NCI-H524 (cell line): ENCODE measurements at regions not wholly inside any gene's neighbourhood (a gene's known extent, or its start where the extent isn't known, plus 50 kb on each side); places are given as distances from the start of the nearest gene placed in this dataset.

Experiments
- DNase-seq, 2 experiments: peaks; one replicate each; lab custom pipeline; 2025; lab: John Stamatoyannopoulos, UW

- DNase-seq = peak in 1 of 2 experiments; percentile 29
Observed at GRCh38 chr7:32347244-32347828, 142.8 kb downstream of the LSM5 start.

DNA sequence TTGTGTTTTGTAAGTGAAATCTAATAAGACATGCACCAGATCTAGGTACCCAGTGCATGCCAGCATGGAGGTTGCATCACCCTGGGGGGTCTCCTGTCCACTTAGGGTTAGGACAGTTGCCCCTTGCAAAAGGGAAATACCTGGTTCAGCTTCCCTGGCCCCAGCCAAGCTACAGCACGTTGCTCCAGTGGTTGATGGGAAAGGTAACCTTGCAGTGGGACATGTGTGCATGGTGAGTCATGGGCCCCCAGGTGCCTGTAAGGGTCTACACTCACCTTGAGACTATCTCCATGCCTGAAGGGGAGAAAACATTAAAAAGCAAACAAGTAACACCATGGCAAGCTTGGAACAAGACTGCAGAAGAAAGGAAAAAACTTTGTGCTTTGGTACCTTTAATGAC is 143.9 kb downstream of the LSM5 start:
- no peak for DNase-seq

DNA sequence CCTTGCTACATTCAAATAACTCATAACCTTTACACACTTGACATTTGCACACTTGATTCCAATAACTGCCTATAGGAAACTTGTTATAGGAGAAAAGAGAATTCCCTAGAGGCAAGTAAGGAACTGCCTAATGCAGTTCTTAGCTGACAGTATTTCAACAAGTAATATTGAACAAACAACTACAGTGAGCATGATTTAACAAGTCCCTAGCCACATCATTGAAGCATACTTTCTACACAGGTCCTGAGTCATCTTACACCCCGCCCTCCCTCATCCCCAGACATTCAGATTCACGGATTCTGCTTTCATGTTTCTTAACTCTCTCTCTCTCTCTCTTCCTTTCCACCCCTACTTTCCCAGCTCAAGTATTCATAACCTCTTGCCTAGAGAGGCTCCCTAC is 153.5 kb downstream of the LSM5 start:
- no peak for DNase-seq

DNA sequence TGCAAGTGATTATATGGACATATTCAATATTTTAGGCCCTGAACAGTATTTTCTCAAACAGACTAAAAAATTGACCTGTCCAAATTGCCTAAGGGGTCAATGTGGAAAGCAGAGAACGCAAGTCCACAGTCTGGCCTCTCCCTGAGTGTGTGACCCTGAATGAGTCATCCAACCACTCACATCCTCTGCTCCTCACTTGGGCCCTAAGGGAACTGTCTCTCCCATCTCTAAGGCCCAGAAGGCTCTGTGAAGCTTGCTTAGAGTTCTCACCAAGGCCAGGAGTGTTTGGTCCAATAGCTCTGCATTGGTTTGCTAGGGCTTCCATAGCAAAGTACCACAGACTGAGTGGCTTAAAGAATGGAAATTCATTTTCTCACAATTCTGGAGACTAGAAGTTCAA is 155.1 kb downstream of the LSM5 start:
- no peak for DNase-seq

GRCh38 chr7:32330602-32331001 is 159.6 kb downstream of the LSM5 start:
- DNase-seq = no peak

DNA sequence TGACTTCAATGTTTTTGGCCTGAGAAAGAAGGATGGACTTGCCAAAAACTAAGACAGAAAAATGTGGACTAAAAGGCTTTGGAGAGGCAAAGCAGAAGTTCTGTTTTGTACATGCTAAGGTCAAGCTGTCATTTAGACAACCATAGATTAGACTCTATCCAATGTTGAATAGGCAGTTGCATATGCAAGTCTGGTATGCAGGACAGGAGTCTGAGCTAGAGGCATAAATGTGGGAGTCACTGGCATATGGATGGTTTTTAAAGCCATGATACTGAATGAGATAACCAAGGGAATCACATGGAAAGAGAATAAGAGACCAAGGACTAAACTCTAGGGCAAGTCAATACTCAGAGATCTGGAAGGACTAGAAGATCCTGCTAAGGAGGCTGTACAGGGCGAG is 164.1 kb downstream of the LSM5 start:
- no peak for DNase-seq

DNA sequence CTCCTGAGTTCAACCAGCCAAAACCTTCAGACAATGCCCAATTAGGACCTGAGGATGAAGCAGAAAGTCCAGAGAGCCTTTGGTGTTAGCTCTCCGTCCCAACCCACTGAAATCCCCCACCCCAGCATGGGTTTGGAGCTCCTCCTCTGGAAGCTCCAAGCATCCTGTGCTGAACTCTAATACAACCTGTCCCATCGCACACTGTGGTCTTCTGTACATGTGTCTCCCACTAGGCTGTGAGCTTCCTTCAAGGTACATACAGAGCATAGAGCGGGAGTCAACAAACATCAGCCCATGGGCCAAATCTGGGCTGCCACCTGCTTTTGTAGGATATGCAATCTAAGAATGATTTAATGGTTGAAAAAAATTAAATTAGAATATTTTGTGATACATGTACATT is 166.5 kb downstream of the LSM5 start:
- DNase-seq = no peak

GRCh38 chr7:32319012-32319382 is 171.2 kb downstream of the LSM5 start:
- no peak for DNase-seq

DNA sequence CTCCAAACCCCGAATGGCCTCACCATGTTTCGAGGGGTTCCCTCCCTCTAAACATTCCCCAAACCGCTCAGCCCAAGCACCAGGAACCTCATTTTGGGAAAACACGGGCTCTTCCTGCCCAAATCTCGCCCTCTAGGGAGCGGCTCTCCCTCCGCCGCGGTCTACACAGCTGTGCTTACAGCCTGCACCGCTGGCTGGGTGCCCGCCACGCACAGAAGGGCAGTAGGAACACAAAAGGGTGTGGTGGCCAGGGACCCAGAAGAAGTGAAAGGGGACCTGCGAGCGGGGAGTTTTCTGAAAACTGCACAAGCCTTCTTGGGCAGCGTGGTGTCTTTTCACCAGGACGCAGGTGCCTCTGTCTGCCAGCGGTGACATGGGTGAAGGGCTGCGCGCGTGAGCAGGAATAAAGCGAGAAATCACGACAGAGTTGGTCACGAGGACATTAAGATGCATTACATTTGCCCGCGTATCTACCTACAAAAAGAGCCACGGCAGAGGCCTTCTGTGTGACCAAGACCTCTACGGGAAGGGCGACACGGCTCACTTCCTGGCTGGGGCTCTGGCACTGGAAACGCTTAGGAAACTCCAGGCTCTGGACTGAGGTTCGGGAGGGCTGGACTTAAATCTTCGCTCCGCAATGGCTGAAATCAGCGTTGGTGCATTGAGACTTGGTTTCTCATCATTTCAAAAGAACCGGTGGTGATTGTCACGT is 171.7 kb downstream of the LSM5 start:
- no peak for DNase-seq

DNA sequence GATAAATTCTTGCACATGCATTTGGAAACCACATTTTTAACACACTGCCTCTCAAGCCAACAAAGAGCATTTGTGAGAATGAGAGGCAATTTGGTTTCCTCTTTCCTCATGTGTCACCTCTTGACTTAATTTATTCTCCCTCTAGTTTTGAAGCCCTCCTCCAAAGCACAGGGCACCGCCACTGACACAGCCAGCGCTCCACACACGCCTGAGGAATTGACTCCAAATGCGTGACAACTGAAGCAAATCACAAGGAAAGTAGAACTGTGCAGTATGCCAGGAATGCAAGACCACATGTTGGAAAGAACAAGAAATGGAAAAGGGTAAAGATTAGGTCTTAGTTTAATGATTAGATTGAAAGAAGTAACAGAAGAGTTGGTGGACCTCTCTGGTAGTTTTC is 173.3 kb downstream of the LSM5 start:
- no peak for DNase-seq

- no peak for DNase-seq
Observed at GRCh38 chr7:32314761-32315160, 175.4 kb downstream of the LSM5 start.

GRCh38 chr7:32301427-32301826 is 188.8 kb downstream of the LSM5 start:
- DNase-seq = peak in 1 of 2 experiments; percentile 39

- peak; percentile 54 to 69 for DNase-seq
Observed at GRCh38 chr7:32299133-32299702, 191.0 kb downstream of the LSM5 start.

GRCh38 chr7:32298408-32299132 is 191.6 kb downstream of the LSM5 start:
- peak; percentile 51 to 69 for DNase-seq

DNA sequence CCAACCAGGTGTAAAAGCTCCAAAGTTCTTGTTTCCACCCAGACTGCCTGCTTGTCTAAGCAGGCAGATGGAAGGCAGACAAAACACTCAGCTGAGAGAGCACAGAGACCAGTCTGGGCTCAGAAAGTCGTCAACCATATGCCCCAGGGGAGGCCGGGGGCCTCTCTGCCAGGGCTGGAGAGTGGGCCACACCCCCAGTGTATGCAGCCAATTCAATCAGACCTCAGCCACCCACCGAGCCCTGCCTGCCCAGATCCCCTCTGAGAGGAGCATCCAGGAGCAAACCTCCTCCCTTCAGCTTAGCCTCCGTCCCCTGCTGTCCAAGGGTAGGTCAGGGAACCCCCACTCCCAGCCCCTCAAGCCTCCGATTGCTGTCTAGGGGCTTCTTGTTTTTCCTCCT is 196.3 kb downstream of the LSM5 start:
- peak; percentile 74 to 91 for DNase-seq

- peak; percentile 81 to 82 for DNase-seq
Observed at GRCh38 chr7:32289651-32290414, 200.3 kb downstream of the LSM5 start.

GRCh38 chr7:32285698-32286097 is 204.5 kb downstream of the LSM5 start:
- no peak for DNase-seq

DNA sequence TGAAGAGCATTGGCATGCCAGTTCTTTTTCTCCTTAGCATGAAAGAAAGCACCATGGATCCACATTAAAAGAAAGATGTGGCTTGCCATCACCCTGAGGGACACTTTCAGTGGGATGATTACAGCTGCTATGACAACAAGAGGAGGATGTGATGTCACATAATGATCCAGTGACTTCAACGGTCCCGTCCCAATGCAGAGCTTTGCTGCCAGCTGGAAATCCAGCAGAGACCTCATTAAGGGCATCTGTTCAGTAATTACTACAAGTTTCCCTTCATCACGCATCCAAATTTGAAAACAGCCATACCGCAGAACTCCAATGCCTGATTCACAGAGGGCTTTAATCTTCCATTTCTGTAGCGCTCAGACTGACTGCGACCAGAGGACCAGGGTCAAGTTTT is 206.6 kb downstream of the LSM5 start:
- peak; percentile 76 to 92 for DNase-seq

DNA sequence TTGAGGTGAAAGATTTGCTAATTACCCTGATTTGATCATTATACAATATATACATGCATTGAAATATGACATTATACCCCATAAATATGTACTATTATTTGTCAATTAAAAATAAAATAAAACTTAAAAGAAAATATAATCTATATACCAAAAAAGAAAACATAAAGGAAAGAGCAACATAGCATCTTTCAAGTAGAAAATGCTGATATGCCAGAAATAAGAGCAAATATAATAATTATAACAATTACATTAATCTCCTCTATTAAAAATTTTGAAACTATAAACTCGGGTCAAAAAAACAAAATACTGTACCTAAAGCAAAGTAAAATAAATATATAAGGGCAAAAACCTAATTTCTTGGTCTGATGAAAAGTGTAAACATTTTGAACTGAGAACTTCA is 209.3 kb upstream of the PDE1C start:
- no peak for DNase-seq

- no peak for DNase-seq
Observed at GRCh38 chr7:32275216-32276009, 205.2 kb upstream of the PDE1C start.

- no peak for DNase-seq
Observed at GRCh38 chr7:32273297-32273696, 203.1 kb upstream of the PDE1C start.
